Islet precursor cell (in vitro differentiated cells): ENCODE measurements at regions not wholly inside any gene's neighbourhood (a gene's known extent, or its start where the extent isn't known, plus 50 kb on each side); places are given as distances from the start of the nearest gene placed in this dataset.
"Not testable (repeated sequence)": the region's sequence is repeated elsewhere in the genome, so short reads cannot be mapped to it uniquely, and the experiment has no call there.

Experiments used
- DNase-seq: peaks from one replicate; pipeline ENCODE4 v3.0.0-alpha.2; 2018

DNA sequence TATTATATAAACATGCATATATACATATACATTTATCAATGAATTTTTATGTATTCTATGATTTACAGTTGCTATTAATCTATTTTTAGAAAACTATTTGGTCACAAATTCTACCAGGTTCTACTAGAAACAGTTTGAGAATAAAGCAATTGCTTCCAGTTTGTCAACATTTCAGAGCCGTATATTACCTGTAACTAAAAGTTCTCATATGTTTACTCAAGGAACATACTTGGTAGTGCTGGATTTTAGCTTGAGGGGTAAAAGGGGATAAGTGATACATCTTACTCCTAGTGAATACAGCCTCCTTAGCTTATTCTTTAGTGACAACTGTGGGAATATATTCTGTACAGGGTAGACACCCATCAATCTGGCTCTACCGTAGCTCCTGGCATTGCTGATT is 1590.5 kb upstream of the LRRTM3 start:
- DNase-seq: no peak

DNA sequence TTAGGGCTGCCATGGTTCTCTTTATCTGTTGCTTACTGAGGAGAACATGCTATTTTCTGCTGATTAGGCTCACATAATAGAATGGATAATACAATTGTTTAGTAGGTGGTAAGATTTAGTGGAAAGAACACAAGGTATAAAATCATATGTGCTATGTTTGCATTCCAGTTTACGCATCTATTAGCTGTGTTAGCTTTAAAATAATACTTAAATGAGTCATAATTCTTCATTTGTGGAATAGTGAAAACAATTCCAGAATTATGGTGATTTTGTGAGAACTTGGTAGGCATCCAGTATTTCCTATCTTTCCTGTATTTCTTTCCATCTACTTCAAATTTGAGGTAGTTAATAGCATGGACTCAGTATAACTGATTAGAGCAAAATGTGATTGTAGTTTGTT is 1585.5 kb upstream of the LRRTM3 start:
- no peak for DNase-seq

DNA sequence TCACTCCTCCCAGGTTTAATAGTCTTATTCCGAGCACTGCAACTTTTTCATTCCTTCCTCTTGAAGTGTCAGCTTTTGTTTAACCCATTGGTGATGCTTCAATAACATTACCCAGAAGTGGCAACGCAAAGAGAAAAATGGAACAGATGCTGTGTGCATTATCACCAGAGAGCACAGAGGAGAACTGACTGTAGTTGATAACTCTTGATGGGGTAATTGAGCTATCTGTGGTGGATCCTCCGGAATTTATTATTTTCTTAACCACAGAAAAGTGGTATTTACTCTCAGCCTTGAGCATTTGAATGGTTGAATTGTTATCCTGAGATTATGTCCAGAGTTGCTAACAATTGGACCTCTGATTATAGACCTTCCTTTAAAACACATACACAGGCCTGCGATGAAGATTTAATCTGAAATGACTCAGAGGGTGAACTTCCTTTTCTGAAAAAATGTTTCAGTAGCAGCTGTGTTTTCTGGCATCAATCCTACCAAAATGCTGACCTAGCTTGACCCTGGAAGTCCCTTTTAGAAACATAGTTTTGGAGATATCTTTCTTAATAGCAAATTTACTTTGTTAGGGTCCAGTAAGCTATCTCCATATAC is 1584.4 kb upstream of the LRRTM3 start:
- no peak for DNase-seq

DNA sequence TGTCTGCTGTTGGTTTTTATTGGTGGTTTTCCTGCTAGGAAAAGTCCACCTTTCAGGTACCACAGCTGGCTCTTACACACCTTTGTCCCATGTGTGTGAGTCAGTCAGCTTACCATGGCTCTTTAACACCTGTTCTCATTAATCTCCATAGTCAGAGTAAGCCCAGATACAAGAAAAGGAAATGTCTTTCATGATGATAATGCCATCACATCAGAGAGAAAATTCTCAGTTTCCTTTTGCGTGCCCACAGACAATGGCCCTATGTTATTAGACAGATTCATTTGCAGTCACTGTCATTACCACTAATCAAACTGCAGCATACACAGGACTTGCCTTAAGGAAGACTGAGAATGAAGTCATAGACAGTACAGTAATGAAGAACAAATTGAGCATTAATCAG is 1583.6 kb upstream of the LRRTM3 start:
- no peak for DNase-seq

DNA sequence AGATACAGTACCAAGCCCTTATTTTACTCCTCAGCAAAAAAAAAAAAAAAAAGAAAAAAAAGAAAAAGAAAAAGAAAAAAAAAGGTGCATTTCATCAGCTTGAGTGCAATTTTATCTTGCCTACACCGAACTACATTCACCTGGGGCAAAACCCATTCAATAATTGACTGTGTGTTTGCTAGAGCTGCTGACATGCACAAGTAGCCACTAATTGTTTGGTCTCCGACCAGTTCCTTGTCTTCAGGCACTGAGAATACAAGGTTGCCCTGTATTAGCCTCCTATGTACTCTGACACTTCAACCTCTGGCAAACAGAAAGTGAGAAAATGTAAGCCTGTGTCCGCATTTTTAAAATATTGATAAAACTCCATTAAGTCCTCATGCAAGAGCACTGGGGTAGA is 1579.4 kb upstream of the LRRTM3 start:
- DNase-seq: peak; percentile 69

DNA sequence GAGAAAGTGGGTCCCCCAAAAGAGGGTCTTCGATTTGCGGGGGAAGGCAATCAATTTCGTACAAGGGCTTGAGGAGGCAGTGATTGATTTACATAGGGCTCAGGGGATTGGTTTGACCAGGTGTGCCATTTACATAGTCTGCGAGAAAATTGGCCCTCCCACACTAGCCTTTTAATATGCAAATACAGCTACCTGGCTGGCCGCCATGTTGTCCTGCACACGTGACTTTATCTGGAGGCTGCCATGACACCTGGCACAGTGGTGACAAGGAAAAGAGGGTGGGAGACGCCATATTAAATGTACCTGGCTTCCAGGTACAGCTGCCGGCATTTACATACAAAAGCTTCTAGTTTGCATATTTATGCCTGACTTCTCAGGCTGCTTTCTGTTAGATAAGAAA is 1577.2 kb upstream of the LRRTM3 start:
- DNase-seq: no peak

DNA sequence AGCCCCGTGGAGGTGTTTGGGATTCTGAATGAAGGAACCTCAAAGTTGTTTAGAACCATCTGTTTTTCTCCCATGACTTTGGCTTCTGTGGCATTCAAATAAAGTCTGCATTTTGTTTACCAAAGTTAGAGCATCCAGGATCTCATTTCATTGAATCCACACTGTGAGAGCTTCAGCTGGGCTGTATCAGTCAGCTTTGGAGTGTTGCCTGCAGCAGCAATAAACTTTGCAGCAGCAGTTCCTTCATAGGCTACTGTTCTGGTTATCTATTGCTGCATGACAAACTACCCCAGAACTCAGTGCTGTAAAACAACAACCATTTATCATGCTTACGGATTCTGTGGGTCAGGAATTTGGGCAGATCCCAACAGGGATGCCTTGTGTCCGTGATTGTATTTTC is 1575.2 kb upstream of the LRRTM3 start:
- DNase-seq: peak; percentile 56

DNA sequence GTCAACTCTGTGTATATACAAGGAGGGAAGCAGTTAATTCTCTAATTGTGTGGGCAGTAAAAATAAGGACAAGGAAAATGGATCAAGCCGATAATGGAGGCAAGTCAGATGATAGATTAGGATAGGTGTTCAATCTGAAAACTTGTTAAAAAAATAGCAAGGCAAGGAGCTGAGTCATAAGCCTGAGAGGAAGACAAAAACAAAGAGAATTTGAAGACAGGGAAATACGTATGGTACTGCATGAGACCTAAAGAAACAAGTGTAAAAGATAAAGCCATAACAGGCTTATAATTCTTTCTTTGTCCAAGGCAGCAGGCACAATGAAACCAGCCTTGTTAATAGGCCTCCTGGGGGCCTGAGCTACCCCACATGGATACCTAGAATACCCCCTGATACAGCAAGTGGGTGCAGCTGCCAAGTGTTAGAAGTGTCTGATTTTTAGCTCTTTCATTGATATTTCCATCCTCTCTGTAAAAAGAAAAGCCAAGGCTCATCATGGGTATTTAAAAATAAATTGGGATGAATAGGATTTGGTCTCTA is 1570.6 kb upstream of the LRRTM3 start:
- no peak for DNase-seq

DNA sequence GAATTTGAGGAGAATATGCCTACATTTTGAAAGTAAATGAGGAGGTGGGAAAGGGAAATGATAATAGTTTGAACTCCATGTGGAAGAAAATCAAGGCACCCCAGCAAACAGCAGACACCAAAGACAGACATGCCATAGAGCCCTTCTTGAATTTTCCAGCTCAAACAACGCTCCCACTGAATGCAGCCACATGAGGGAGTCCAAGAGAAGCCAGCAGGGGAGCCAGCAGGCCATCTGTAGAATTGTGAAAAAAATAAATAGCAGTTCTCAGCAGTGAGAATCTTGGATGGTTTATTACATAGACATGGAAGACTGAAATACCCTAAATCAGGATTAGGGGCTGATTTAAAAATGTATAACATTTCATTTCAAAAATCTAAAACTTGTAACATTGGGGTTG is 1567.3 kb upstream of the LRRTM3 start:
- peak; percentile 73 for DNase-seq

DNA sequence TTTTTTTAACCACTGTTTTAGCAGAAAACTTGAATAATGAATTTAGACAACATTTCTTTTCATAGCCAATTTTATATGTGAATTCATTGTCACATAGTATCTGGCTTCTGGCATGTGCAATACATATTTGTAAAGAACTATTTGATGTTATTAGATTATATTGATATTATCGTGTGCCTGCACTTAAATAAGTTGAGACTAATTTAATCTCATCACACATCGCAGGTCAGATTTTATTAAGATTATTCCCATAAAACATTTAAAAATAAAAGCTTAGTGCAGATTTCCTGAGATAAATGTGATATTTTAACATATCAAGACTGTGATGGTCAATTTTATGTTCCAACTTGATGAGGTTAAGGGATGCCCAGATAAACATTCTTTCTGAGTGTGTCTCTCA is 1565.3 kb upstream of the LRRTM3 start:
- DNase-seq: no peak

DNA sequence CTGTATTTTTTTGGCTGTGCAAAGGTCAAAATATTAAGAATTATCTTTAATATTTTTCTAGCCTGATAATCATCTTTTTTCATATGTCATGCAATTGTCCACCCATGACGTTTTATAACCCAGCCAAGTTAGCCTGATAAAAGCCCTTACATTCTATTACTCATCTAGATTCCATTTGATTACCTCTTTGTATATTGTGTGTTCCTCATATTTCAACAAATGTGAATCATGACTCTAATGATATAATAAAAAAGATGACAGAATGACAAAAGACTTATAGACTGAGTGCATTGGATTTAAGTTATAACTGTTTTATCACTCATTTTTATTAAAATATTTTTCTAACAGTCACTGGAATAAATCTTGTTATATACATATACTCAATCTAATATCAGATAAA is 1560.0 kb upstream of the LRRTM3 start:
- no peak for DNase-seq

DNA sequence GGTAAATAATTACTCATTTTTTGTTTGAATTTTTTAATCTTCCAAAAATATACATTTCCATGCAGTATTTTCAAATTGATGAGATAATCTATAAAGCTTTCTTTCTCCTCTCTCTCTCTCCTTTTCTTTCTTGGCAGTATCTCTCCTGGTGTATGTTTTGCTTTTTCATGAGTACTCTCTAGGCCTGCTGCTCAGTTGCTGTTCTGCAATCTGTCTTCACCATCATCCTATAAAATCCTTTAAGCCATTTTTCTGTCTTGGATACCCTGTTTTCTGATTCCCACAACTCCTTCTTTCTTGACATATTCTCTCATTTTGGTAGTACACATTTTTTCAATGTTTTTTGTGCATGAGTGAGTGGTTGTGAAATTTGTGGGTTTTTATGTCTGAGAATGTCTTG is 1558.1 kb upstream of the LRRTM3 start:
- DNase-seq: no peak

DNA sequence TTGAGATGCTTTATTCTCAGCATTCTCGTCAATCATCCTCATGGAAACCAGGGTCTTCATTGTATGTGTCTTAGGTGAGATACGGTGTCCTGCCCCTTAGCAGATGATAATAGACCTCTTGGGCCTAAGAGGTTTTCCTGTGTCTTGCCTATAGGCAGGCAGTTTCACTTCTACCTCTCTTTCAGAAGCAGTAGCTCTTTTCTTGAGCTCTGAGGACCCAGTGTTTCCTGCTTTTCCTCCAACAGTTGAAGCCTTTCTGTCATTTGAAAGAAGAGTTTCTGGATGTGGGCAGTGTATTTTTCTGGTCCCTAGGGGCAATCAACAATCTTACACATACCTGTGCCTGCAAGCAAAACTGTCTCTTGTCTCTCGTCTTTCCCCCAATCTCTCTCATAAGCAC is 1550.3 kb upstream of the LRRTM3 start:
- no peak for DNase-seq

DNA sequence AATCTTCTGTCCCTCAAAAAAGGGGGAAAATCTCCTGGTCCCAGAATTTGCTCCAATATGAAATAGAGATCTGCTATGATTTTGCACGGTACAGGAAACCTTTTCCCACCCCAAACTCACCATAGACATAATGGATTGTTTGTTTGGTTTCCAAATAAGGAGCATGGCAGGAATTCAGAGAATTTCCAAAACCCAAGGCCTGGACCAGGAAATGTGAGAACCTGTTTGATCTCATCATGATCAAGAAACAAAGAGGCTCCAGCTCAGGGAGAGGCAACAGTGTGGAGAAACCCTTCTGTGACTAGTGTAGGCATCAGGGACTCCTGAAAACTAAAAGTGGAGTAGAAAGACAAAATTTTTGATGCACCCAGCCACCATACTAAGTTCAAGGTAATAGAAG is 1548.1 kb upstream of the LRRTM3 start:
- DNase-seq: peak; percentile 81

DNA sequence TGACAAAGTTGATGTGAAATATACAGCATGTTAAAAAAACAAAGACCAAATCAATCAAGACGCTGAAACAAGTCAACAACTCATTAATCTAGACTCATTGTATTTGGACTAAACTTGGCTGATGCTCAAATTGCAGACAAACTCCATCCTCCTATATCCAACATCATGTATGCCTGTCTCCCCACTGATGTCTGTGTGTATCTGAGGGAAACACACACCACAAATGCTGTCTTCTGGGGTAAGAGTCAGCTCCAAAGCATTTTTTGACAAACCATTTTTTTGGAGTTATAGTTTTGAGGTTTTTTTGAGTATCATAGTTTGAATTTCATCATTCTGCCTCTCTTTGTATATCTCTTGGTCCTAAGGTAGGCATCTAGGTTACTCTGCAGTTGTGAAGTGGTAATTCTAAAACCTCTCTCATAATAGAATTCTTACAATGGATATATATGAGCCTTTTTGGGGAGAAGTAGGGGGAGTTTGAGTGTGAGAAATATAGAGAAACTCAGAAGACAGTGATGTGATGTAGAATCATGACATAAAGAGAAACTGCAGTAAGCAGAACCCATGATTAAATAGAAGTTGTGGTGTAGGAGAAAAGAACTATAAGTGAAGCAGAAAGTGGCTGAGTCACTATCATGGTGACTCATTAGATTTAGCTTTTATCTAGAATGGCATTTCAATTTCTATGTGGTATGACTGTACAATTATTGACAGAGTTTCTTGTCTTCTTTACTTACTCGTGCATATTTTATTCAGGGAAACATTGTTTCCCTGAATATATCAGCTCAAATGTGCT is 1531.1 kb upstream of the LRRTM3 start:
- no peak for DNase-seq

DNA sequence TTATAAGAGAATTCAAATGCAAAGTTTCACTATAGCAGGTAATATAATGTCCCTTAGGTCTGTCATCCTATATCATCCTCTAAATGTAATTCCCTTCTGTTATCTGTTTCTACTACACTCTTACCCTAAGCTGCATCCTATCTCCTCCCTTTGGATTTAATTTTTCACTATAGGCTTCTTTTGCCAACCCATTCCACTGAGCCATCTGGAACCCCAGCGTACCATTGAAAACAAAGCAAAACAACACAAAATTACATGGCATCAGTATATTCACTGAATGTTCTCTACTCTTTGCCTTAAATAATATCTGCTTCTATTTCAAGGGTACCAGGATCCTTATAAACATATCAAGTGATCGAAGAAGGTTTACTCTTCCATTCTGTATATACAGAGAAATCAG is 1530.2 kb upstream of the LRRTM3 start:
- DNase-seq: no peak

DNA sequence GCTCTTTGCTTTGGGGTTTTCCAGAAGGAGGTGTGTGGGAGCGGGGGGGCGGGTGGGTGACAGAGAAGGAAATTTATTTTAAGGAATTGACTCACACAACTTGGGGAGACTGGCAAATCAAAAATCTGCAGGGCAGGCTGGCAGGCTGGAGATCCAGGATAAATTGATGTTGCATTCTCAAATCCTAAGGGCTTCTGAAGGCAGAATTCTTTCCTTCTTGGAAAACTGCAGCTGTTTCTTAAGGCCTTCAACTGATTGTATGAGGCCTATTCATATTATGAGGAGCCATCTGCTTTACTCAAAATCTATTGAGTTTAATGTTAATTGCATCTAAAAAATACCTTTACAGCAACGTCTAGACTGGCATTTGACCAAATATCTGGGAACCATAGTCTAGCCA is 1528.8 kb upstream of the LRRTM3 start:
- no peak for DNase-seq

DNA sequence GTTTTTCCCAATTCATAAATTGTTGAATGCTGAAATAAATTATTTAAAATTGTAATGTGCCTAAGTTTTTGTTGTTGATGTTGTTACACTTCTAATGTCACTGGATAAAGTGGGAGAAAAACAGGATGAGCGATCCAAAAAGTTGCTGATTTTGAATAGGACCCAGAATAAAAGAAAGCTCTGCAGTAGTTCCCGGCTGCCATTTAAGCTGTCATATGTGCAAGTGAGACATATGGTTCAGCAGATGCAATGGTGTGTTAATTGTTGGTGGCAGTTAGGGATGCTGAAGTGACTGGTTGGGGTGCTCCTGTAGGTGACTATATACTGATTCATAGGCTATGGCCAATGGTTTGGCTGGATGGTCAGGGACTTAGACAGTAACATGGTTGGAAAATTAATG is 1517.4 kb upstream of the LRRTM3 start:
- no peak for DNase-seq

DNA sequence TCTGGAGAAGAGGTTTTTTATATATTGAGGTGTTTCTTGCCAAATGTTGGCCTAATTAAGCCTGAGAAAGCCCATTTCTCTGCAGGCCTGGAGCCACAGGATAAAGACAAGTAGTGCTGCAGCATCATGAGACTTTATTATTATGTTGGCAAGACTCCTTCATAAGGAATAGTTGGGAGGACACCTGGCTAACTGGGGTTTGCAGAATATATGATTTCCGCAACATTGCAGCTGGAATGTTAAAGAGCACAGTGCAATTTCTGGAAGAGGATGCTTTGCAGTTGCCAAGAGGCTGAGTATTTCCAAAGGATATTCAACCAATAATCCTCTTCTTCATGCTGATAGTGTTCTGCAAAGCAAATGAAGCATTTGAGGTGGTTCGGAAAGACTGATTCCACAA is 1512.8 kb upstream of the LRRTM3 start:
- no peak for DNase-seq

DNA sequence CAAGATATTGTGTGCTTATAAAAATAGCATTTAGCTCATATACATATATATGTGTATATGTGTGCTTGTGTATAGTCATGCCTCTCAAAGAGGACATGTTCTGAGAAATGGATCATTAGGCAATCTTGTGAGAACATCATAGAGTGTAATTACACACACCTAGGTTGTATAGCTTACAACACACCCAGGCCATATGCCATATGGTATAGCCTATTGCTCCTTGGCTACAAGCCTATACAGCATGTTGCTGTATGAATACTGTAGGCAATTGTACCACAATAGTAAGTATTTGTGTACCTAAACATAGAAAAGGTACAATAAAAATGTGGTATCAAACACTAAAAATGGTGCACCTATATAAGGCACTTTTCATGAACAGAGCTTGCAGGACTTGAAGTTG is 1510.5 kb upstream of the LRRTM3 start:
- DNase-seq: no peak

DNA sequence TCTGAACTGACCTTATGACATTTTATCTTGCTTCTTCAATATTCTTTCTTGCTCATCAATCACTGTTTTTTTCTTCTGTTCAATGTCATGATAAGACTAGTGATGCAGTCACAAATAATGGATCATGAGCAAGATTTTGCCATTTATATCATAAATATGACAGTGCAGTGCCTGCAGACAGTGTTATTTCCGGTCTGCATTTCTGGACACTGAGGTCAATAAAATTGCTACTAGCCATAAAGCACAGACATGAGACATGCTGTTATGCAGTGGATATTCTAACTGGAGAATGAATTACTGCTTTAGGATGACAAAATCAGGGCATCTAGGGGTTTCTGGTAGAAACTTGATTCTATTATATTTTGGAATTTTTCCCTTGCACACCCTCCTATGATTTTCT is 1509.7 kb upstream of the LRRTM3 start:
- DNase-seq: no peak

DNA sequence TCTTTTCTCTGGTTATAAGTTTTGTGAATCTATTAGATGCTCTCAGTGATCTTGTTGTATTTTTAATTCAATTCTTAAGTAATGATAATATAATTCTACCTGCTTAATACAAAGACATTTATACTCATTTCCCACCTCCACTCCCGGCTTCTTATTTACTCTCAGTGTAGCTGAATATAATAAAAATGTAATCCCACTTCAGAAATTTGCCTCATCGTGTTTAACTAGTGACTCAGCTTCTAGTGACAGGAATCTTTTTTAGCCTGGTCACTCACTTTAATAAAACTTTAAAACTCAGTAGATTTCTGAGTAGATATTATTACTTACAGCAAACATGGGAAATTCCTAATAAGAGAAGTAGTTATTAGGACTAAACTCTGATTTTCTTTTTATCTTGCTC is 1506.2 kb upstream of the LRRTM3 start:
- no peak for DNase-seq

DNA sequence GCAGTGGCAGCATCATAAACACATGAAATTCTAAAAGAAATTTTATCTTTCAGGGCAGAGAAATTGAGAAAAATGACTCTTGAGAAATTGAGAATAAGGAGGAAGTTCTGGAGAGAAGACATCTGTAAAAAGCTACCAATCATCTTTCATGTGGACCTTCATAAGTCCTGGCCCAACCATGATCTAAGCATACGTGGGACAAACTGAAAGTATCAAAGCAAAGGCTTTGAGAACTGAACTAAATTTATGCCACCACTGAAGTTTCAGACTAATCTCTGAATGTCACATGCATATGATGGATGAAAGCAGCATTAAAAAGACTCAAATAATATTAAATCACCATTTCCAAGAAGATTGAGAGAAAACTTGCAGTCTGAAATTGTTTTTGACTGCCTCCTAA is 1502.8 kb upstream of the LRRTM3 start:
- DNase-seq: no peak

DNA sequence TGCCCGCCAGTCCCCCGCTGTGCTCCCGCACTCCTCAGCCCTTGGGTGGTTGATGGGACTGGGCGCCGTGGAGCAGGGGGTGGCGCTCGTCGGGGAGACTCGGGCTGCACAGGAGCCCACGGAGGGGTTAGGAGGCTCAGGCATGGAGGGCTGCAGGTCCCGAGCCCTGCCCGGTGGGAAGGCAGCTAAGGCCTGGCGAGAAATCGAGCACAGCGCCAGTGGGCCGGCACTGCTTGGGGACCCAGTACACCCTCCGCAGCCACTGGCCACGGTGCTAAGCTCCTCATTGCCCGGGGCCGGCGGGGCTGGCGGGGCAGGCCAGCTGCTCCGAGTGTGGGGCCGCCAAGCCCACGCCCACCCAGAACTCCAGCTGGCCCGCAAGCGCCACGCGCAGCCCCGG is 1496.5 kb upstream of the LRRTM3 start:
- DNase-seq: not testable (repeated sequence)

DNA sequence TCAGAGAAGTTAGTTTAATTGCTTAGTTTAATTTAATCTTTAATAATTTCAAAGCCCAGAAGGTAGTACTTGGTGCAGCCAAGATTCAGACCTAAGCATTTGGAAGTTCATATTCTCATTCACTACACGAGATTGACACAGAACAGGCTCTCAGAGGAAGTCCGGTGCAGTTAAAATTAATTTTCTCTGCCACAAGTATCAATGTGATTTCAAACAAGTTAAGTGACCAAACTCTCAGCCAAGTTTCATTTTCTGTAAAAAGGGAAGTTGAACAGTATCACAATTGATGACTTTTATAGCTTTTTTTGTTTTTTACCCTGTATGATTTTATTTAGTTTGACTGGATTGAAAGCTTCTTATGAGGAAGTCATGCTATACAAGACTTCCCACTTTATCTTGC is 1494.9 kb upstream of the LRRTM3 start:
- no peak for DNase-seq
